DOHH2 (cell line): ENCODE measurements at regions not wholly inside any gene's neighbourhood (a gene's known extent, or its start where the extent isn't known, plus 50 kb on each side); places are given as distances from the start of the nearest gene placed in this dataset.

Source experiments
- EZH2phosphoT487 ChIP-seq: fragments of 200-600 bp; sonication (generic); IDR thresholded peaks from 2 replicates; pipeline ENCODE4 v1.6.1; 2017; ENCODE audit warnings: borderline replicate concordance, mild to moderate bottlenecking, antibody characterized with exemption, low read length, moderate library complexity, mixed read lengths
- TF ChIP-seq, protein P1 (sequence below): fragments of 200-600 bp; sonication (generic); IDR thresholded peaks from one replicate; pipeline ENCODE4 v1.5.1; 2014; ENCODE audit warnings: antibody characterized with exemption, mild to moderate bottlenecking, low read depth, low read length; ENCODE audit not compliant: poor library complexity, severe bottlenecking

DNA sequence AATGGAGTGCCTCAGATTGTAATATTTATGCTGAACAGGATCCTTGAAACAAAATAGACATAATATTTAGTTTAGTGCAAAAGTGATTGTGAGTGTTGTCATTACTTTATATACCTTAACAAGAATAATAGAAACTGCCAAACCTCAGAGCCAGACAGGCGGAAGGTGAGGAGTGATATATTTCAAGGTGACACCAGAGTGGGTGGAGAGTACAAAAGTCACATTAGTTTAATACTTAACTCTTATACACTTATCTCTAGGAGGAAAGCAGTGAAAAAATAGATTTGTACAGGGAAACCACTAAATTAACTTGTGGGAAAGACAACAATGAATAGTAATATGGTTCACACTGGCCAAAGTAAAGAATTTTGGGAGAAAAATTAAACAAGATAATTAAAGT lies 342.8 kb upstream of the NDST4 start:
- TF ChIP-seq, protein P1, sequence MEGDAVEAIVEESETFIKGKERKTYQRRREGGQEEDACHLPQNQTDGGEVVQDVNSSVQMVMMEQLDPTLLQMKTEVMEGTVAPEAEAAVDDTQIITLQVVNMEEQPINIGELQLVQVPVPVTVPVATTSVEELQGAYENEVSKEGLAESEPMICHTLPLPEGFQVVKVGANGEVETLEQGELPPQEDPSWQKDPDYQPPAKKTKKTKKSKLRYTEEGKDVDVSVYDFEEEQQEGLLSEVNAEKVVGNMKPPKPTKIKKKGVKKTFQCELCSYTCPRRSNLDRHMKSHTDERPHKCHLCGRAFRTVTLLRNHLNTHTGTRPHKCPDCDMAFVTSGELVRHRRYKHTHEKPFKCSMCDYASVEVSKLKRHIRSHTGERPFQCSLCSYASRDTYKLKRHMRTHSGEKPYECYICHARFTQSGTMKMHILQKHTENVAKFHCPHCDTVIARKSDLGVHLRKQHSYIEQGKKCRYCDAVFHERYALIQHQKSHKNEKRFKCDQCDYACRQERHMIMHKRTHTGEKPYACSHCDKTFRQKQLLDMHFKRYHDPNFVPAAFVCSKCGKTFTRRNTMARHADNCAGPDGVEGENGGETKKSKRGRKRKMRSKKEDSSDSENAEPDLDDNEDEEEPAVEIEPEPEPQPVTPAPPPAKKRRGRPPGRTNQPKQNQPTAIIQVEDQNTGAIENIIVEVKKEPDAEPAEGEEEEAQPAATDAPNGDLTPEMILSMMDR, result no peak
- no peak for TF ChIP-seq EZH2phosphoT487
